SK-N-SH treated with all-trans-retinoic acid at 6 μM for 48 hours (cell line): ENCODE measurements at regions not wholly inside any gene's neighbourhood (a gene's known extent, or its start where the extent isn't known, plus 50 kb on each side); places are given as distances from the start of the nearest gene placed in this dataset.

Experiments
- ATAC-seq: fragments of 200-7000 bp; cut with Tn5 transposase; 3 replicates; pipeline ENCODE4 v1.9.1; 2020; ENCODE audit warnings: mild to moderate bottlenecking, moderate library complexity
- ARNTL ChIP-seq: fragments of 450-650 bp; formaldehyde crosslinking; IDR thresholded peaks from 2 replicates; pipeline ENCODE4 v1.5.0; 2020; ENCODE audit warnings: low read depth, mild to moderate bottlenecking, moderate library complexity, borderline replicate concordance
- BACH2 ChIP-seq: fragments of 250-450 bp; sonication (Bioruptor Pico); IDR thresholded peaks from 2 replicates; pipeline ENCODE4 v1.9.0; 2021; ENCODE audit warnings: mild to moderate bottlenecking, borderline replicate concordance
- CSDC2 ChIP-seq: fragments of 250-450 bp; sonication (Bioruptor Pico); IDR thresholded peaks from 2 replicates; pipeline ENCODE4 v1.5.0; 2020; ENCODE audit warnings: mild to moderate bottlenecking, moderate library complexity
- ESRRG ChIP-seq: fragments of 250-450 bp; sonication (Bioruptor Pico); IDR thresholded peaks from 2 replicates; pipeline ENCODE4 v1.6.1; 2021; ENCODE audit warnings: mild to moderate bottlenecking
- GLIS3 ChIP-seq: fragments of 250-450 bp; sonication (Bioruptor Pico); IDR thresholded peaks from 2 replicates; pipeline ENCODE4 v1.5.0; 2020; ENCODE audit warnings: mild to moderate bottlenecking, moderate library complexity
- ISL1 ChIP-seq: fragments of 250-450 bp; sonication (Bioruptor Pico); IDR thresholded peaks from 2 replicates; pipeline ENCODE4 v2.1.2; 2022; ENCODE audit warnings: mild to moderate bottlenecking, moderate library complexity
- OSR1 ChIP-seq: fragments of 250-450 bp; sonication (Bioruptor Pico); IDR thresholded peaks from 2 replicates; pipeline ENCODE4 v1.8.0; 2022; ENCODE audit warnings: moderate library complexity, mild to moderate bottlenecking, inconsistent platforms
- RARB ChIP-seq: fragments of 250-450 bp; sonication (Bioruptor Pico); IDR thresholded peaks from 2 replicates; pipeline ENCODE4 v1.8.0; 2021; ENCODE audit warnings: mild to moderate bottlenecking, moderate library complexity
- SNAI2 ChIP-seq: fragments of 250-450 bp; sonication (Bioruptor Pico); IDR thresholded peaks from 2 replicates; pipeline ENCODE4 v1.5.0; 2020; ENCODE audit warnings: mild to moderate bottlenecking, moderate library complexity
- TCF4 ChIP-seq: fragments of 250-450 bp; sonication (Bioruptor Pico); IDR thresholded peaks from 2 replicates; pipeline ENCODE4 v1.8.0; 2021; ENCODE audit warnings: mild to moderate bottlenecking, moderate library complexity, borderline replicate concordance
- TOX ChIP-seq: fragments of 250-450 bp; sonication (Bioruptor Pico); IDR thresholded peaks from 2 replicates; pipeline ENCODE4 v1.8.0; 2021; ENCODE audit warnings: mild to moderate bottlenecking, moderate library complexity, borderline replicate concordance
- ZFP30 ChIP-seq: fragments of 450-650 bp; formaldehyde crosslinking; IDR thresholded peaks from 2 replicates; pipeline ENCODE4 v1.5.0; 2022; ENCODE audit warnings: mild to moderate bottlenecking, moderate library complexity
- ZNF565 ChIP-seq: fragments of 450-650 bp; formaldehyde crosslinking; conservative IDR thresholded peaks from 2 replicates; pipeline ENCODE4 v1.5.0; 2020; ENCODE audit warnings: low read depth, mild to moderate bottlenecking, moderate library complexity
- ZNF70 ChIP-seq: fragments of 450-650 bp; formaldehyde crosslinking; IDR thresholded peaks from 2 replicates; pipeline ENCODE4 v1.5.0; 2020; ENCODE audit warnings: mild to moderate bottlenecking, moderate library complexity
- ZNF8 ChIP-seq: fragments of 450-650 bp; formaldehyde crosslinking; IDR thresholded peaks from 2 replicates; pipeline ENCODE4 v1.5.0; 2020; ENCODE audit warnings: mild to moderate bottlenecking, moderate library complexity
- TF ChIP-seq, protein P1 (sequence below): fragments of 250-450 bp; sonication (Bioruptor Pico); IDR thresholded peaks from 2 replicates; pipeline ENCODE4 v1.5.1; 2021; ENCODE audit warnings: mild to moderate bottlenecking, moderate library complexity
- TF ChIP-seq, protein P2 (sequence below): fragments of 250-450 bp; sonication (Bioruptor Pico); IDR thresholded peaks from 2 replicates; pipeline ENCODE4 v1.8.0; 2021; ENCODE audit warnings: low read depth, mild to moderate bottlenecking, moderate library complexity, borderline replicate concordance
- TF ChIP-seq, protein P3 (sequence below): fragments of 250-450 bp; sonication (Bioruptor Pico); IDR thresholded peaks from 2 replicates; pipeline ENCODE4 v1.5.0; 2020; ENCODE audit warnings: mild to moderate bottlenecking, moderate library complexity
- TF ChIP-seq, protein P4 (sequence below): fragments of 250-450 bp; sonication (Bioruptor Pico); IDR thresholded peaks from 2 replicates; pipeline ENCODE4 v1.8.0; 2020; ENCODE audit warnings: mild to moderate bottlenecking, moderate library complexity, borderline replicate concordance

- ATAC-seq: no peak
- no peak for TF ChIP-seq GLIS3 (CRISPR knock-in tag)
- no peak for TF ChIP-seq BACH2
- TF ChIP-seq ARNTL (CRISPR knock-in tag): no peak
- no peak for TF ChIP-seq TOX (CRISPR knock-in tag)
- TF ChIP-seq, protein P1, sequence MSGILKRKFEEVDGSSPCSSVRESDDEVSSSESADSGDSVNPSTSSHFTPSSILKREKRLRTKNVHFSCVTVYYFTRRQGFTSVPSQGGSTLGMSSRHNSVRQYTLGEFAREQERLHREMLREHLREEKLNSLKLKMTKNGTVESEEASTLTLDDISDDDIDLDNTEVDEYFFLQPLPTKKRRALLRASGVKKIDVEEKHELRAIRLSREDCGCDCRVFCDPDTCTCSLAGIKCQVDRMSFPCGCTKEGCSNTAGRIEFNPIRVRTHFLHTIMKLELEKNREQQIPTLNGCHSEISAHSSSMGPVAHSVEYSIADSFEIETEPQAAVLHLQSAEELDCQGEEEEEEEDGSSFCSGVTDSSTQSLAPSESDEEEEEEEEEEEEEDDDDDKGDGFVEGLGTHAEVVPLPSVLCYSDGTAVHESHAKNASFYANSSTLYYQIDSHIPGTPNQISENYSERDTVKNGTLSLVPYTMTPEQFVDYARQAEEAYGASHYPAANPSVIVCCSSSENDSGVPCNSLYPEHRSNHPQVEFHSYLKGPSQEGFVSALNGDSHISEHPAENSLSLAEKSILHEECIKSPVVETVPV: no peak
- no peak for TF ChIP-seq SNAI2 (CRISPR knock-in tag)
- TF ChIP-seq ZFP30 (CRISPR knock-in tag): no peak
- no peak for TF ChIP-seq ZNF8 (CRISPR knock-in tag)
- TF ChIP-seq RARB (CRISPR knock-in tag): no peak
- TF ChIP-seq OSR1 (CRISPR knock-in tag): no peak
- TF ChIP-seq ZNF565 (CRISPR knock-in tag): no peak
- TF ChIP-seq, protein P2, sequence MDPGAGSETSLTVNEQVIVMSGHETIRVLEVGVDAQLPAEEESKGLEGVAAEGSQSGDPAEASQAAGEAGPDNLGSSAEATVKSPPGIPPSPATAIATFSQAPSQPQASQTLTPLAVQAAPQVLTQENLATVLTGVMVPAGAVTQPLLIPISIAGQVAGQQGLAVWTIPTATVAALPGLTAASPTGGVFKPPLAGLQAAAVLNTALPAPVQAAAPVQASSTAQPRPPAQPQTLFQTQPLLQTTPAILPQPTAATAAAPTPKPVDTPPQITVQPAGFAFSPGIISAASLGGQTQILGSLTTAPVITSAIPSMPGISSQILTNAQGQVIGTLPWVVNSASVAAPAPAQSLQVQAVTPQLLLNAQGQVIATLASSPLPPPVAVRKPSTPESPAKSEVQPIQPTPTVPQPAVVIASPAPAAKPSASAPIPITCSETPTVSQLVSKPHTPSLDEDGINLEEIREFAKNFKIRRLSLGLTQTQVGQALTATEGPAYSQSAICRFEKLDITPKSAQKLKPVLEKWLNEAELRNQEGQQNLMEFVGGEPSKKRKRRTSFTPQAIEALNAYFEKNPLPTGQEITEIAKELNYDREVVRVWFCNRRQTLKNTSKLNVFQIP (CRISPR knock-in tag): no peak
- no peak for TF ChIP-seq ESRRG (CRISPR knock-in tag)
- no peak for TF ChIP-seq ISL1 (CRISPR knock-in tag)
- TF ChIP-seq TCF4 (CRISPR knock-in tag): no peak
- TF ChIP-seq CSDC2 (CRISPR knock-in tag): no peak
These were observed 80.3 kb upstream of the NECTIN1 start for GRCh38 chr11:119809346-119809745.

DNA sequence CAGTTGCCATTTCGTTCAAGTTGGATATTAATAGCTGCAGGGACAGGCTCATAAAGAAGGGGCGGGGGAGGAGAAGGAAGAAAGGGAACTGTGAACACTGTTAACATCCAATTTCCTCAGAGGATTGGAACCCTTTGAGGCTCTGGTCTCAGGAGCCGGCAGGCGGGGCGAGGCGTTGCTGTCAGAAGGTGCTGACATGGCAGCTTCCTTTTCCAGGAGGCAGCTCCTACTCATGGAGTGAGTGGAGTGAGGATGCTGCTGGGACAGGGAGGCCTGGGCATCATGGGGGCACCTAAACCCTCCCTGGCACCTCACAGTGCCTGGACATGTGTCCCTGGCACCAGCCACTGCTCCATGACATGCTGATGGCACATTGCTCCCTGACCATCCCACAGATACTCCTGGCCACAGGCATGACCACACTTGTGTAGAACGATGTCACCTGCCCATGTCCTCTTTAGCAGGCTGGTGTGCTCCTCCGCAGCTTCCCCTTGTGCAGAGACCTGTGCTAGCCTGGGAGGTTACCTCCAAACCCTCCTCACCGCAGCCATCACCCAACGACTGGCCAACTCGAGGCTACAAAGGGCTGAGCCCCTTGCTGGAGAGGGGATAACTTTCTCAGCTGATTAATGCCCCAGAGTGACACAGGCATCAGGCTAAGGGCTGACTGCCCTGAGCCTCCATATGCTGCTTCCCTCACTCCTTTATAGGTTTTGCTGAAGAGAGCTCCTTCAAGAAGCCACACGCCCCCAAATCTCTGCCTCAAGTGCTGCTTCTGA, 79.6 kb upstream of the NECTIN1 start:
- TF ChIP-seq ZNF565 (CRISPR knock-in tag) (no peak), RARB (CRISPR knock-in tag) (no peak), OSR1 (CRISPR knock-in tag) (no peak)
- TF ChIP-seq, protein P1: no peak
- TF ChIP-seq, protein P2 (CRISPR knock-in tag): no peak
- no peak for ATAC-seq

GRCh38 chr11:119807841-119808240, 78.8 kb upstream of the NECTIN1 start:
- no peak for TF ChIP-seq GLIS3 (CRISPR knock-in tag)
- TF ChIP-seq TOX (CRISPR knock-in tag): no peak
- TF ChIP-seq, protein P3, sequence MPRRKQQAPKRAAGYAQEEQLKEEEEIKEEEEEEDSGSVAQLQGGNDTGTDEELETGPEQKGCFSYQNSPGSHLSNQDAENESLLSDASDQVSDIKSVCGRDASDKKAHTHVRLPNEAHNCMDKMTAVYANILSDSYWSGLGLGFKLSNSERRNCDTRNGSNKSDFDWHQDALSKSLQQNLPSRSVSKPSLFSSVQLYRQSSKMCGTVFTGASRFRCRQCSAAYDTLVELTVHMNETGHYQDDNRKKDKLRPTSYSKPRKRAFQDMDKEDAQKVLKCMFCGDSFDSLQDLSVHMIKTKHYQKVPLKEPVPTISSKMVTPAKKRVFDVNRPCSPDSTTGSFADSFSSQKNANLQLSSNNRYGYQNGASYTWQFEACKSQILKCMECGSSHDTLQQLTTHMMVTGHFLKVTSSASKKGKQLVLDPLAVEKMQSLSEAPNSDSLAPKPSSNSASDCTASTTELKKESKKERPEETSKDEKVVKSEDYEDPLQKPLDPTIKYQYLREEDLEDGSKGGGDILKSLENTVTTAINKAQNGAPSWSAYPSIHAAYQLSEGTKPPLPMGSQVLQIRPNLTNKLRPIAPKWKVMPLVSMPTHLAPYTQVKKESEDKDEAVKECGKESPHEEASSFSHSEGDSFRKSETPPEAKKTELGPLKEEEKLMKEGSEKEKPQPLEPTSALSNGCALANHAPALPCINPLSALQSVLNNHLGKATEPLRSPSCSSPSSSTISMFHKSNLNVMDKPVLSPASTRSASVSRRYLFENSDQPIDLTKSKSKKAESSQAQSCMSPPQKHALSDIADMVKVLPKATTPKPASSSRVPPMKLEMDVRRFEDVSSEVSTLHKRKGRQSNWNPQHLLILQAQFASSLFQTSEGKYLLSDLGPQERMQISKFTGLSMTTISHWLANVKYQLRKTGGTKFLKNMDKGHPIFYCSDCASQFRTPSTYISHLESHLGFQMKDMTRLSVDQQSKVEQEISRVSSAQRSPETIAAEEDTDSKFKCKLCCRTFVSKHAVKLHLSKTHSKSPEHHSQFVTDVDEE (CRISPR knock-in tag): no peak
- TF ChIP-seq, protein P2 (CRISPR knock-in tag): no peak
- TF ChIP-seq, protein P4, sequence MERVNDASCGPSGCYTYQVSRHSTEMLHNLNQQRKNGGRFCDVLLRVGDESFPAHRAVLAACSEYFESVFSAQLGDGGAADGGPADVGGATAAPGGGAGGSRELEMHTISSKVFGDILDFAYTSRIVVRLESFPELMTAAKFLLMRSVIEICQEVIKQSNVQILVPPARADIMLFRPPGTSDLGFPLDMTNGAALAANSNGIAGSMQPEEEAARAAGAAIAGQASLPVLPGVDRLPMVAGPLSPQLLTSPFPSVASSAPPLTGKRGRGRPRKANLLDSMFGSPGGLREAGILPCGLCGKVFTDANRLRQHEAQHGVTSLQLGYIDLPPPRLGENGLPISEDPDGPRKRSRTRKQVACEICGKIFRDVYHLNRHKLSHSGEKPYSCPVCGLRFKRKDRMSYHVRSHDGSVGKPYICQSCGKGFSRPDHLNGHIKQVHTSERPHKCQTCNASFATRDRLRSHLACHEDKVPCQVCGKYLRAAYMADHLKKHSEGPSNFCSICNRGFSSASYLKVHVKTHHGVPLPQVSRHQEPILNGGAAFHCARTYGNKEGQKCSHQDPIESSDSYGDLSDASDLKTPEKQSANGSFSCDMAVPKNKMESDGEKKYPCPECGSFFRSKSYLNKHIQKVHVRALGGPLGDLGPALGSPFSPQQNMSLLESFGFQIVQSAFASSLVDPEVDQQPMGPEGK (CRISPR knock-in tag): no peak
- TF ChIP-seq ZNF70 (CRISPR knock-in tag): no peak
- TF ChIP-seq RARB (CRISPR knock-in tag): no peak
- no peak for ATAC-seq
